GM12874 (cell line): ENCODE measurements at regions not wholly inside any gene's neighbourhood (a gene's known extent, or its start where the extent isn't known, plus 50 kb on each side); places are given as distances from the start of the nearest gene placed in this dataset.

Experiments
- TF ChIP-seq, protein P1 (sequence below): IDR thresholded peaks from 2 replicates; pipeline ENCODE4 v1.5.1; 2011; ENCODE audit warnings: low read depth, mild to moderate bottlenecking, control low read depth, low read length, moderate library complexity; ENCODE audit not compliant: insufficient read depth

- TF ChIP-seq, protein P1, sequence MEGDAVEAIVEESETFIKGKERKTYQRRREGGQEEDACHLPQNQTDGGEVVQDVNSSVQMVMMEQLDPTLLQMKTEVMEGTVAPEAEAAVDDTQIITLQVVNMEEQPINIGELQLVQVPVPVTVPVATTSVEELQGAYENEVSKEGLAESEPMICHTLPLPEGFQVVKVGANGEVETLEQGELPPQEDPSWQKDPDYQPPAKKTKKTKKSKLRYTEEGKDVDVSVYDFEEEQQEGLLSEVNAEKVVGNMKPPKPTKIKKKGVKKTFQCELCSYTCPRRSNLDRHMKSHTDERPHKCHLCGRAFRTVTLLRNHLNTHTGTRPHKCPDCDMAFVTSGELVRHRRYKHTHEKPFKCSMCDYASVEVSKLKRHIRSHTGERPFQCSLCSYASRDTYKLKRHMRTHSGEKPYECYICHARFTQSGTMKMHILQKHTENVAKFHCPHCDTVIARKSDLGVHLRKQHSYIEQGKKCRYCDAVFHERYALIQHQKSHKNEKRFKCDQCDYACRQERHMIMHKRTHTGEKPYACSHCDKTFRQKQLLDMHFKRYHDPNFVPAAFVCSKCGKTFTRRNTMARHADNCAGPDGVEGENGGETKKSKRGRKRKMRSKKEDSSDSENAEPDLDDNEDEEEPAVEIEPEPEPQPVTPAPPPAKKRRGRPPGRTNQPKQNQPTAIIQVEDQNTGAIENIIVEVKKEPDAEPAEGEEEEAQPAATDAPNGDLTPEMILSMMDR = no peak
Measured at GRCh38 chr3:107946700-107947099, 144.1 kb downstream of the CD47 start.

GRCh38 chr3:107945417-107946094, 145.3 kb downstream of the CD47 start:
- TF ChIP-seq, protein P1 = no peak

DNA sequence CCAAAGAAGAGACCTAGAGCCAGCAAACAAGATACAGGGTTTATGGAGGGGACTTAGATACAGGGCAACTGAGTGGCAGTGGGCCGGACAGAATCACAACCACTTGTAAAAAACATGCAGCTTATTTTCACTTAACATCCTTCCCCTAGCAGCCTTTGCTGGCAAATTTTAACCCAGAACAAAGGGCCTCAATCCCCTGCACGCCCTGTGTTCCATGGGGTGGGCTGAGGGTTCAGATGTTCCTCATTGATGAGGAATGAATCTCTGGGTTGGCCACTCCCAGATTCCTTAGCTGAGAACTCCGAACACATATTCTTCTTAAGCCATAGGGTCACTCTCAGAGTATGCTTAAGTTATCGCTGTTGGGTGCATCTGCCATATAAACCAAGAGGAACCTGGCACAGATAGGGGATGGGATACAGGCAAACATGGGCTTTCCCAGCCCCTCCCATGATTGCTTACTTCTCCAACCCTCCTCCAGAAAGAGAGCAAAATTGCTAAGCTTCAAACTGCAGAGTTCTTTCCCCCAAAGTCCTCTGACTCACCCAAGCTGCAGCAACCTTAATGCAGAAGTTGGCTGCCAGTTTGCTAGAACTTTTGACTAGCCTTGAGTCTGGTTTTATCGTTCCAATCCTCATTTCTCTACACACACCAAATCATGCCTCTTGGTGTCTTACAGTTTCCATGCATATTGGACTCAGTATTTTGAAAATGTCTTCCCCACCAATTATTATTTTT, 146.9 kb downstream of the CD47 start:
- TF ChIP-seq, protein P1 = no peak

DNA sequence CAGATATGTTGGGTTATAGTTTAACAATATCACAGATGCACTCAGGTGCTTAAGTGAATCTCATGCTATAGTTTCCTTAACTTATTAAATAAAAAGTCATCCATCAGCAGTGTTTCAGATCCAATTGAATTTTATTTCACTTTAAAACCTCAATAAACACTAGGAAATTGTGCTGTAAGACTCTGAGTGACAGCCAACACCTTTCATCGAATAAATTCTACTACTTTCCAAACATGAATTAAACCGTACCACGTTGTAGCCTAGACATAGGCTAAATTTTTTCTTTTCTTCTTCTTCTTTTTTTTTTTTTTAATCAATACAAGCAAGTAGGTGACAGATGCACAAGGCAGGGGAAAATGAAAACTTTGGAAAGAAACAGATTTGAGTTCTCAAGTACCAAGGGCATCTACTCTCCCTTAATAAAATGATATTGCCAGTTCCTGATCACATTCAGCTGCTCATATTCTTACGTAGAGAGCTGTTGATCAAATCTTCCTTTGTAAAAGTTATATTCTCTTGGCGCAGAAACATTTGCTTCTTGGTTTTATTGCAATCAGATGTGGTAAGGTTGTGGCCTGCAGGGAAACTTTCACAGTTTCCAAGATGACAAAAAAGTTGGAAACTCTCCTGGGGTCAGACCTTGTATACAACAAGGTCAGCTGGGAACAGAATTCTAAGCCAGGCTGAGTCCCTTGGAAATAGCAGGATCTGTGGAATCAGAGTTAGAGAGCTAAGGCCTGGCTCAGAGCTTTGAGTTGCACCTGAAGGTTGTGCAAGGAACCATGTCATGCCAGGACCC, 147.7 kb downstream of the CD47 start:
- TF ChIP-seq, protein P1 = no peak

GRCh38 chr3:107942244-107942643, 148.6 kb downstream of the CD47 start:
- TF ChIP-seq, protein P1 = no peak

GRCh38 chr3:107939691-107940442, 151.0 kb downstream of the CD47 start:
- TF ChIP-seq, protein P1 = no peak
